HEK293 (cell line): ENCODE measurements at regions not wholly inside any gene's neighbourhood (a gene's known extent, or its start where the extent isn't known, plus 50 kb on each side); places are given as distances from the start of the nearest gene placed in this dataset.

Source experiments
- BCL11A ChIP-seq: fragments of 450-650 bp; formaldehyde crosslinking; IDR thresholded peaks from 2 replicates; pipeline ENCODE4 v1.5.1; 2016; ENCODE audit warnings: low read depth, missing biosample characterization, missing genetic modification characterization
- ELK4 ChIP-seq: IDR thresholded peaks from 2 replicates; pipeline ENCODE4 v1.6.1; 2011; ENCODE audit warnings: mild to moderate bottlenecking, low read depth, low read length, borderline replicate concordance
- GLIS2 ChIP-seq: fragments of 450-650 bp; formaldehyde crosslinking; IDR thresholded peaks from 2 replicates; pipeline ENCODE4 v1.5.1; 2016; ENCODE audit warnings: missing biosample characterization, missing genetic modification characterization
- KLF10 ChIP-seq: fragments of 450-650 bp; IDR thresholded peaks from 2 replicates; pipeline ENCODE4 v1.5.1; 2018; ENCODE audit warnings: missing biosample characterization, mild to moderate bottlenecking, missing genetic modification characterization
- MZF1 ChIP-seq: fragments of 450-650 bp; formaldehyde crosslinking; IDR thresholded peaks from 2 replicates; pipeline ENCODE4 v1.5.1; 2017; ENCODE audit warnings: missing biosample characterization, missing genetic modification characterization, borderline replicate concordance
- OVOL3 ChIP-seq: fragments of 450-650 bp; formaldehyde crosslinking; IDR thresholded peaks from 2 replicates; pipeline ENCODE4 v1.5.1; 2016; ENCODE audit warnings: missing biosample characterization, missing genetic modification characterization
- PBX3 ChIP-seq: sonication (generic); formaldehyde crosslinking; IDR thresholded peaks from 2 replicates; pipeline ENCODE4 v1.8.1; 2022; ENCODE audit warnings: mild to moderate bottlenecking, moderate library complexity, missing genetic modification reagents
- SP7 ChIP-seq: fragments of 450-650 bp; formaldehyde crosslinking; IDR thresholded peaks from 2 replicates; pipeline ENCODE4 v1.5.1; 2016; ENCODE audit warnings: missing biosample characterization, missing genetic modification characterization
- ZBTB21 ChIP-seq: fragments of 450-650 bp; formaldehyde crosslinking; IDR thresholded peaks from 2 replicates; pipeline ENCODE4 v1.5.1; 2017; ENCODE audit warnings: missing biosample characterization, missing genetic modification characterization
- ZNF121 ChIP-seq: fragments of 450-650 bp; formaldehyde crosslinking; IDR thresholded peaks from 2 replicates; pipeline ENCODE4 v1.5.1; 2016; ENCODE audit warnings: missing biosample characterization, missing genetic modification characterization
- ZNF148 ChIP-seq: fragments of 450-650 bp; formaldehyde crosslinking; IDR thresholded peaks from 2 replicates; pipeline ENCODE4 v1.5.0; 2017; ENCODE audit warnings: missing biosample characterization, missing genetic modification characterization, borderline replicate concordance
- ZNF16 ChIP-seq: fragments of 450-650 bp; formaldehyde crosslinking; IDR thresholded peaks from 2 replicates; pipeline ENCODE4 v1.5.1; 2016; ENCODE audit warnings: low read depth, missing biosample characterization, missing genetic modification characterization
- ZNF362 ChIP-seq: fragments of 450-650 bp; formaldehyde crosslinking; IDR thresholded peaks from 2 replicates; pipeline ENCODE4 v1.5.1; 2016; ENCODE audit warnings: missing biosample characterization, missing genetic modification characterization
- ZNF391 ChIP-seq: fragments of 450-650 bp; formaldehyde crosslinking; IDR thresholded peaks from 2 replicates; pipeline ENCODE4 v1.5.1; 2016; ENCODE audit warnings: low read depth, missing biosample characterization, missing genetic modification characterization, borderline replicate concordance
- ZNF416 ChIP-seq: fragments of 450-650 bp; formaldehyde crosslinking; IDR thresholded peaks from 2 replicates; pipeline ENCODE4 v1.5.1; 2016; ENCODE audit warnings: missing biosample characterization, missing genetic modification characterization
- ZNF488 ChIP-seq: fragments of 450-650 bp; formaldehyde crosslinking; IDR thresholded peaks from 2 replicates; pipeline ENCODE4 v1.5.1; 2016; ENCODE audit warnings: missing biosample characterization, missing genetic modification characterization
- ZNF529 ChIP-seq: fragments of 450-650 bp; formaldehyde crosslinking; IDR thresholded peaks from 2 replicates; pipeline ENCODE4 v1.5.1; 2017; ENCODE audit warnings: missing genetic modification characterization, missing biosample characterization; ENCODE audit not compliant: insufficient replicate concordance
- ZNF530 ChIP-seq: fragments of 450-650 bp; formaldehyde crosslinking; IDR thresholded peaks from 2 replicates; pipeline ENCODE4 v1.5.1; 2016; ENCODE audit warnings: low read depth, missing biosample characterization, missing genetic modification characterization
- ZNF549 ChIP-seq: fragments of 450-650 bp; IDR thresholded peaks from 2 replicates; pipeline ENCODE4 v1.5.1; 2018; ENCODE audit warnings: missing biosample characterization, missing genetic modification characterization, mild to moderate bottlenecking, inconsistent platforms, moderate library complexity
- ZNF561 ChIP-seq: fragments of 450-650 bp; IDR thresholded peaks from 2 replicates; pipeline ENCODE4 v1.5.1; 2018; ENCODE audit warnings: missing biosample characterization, missing genetic modification characterization, borderline replicate concordance
- ZNF610 ChIP-seq: fragments of 450-650 bp; formaldehyde crosslinking; IDR thresholded peaks from 2 replicates; pipeline ENCODE4 v1.5.1; 2016; ENCODE audit warnings: missing biosample characterization, missing genetic modification characterization, borderline replicate concordance
- ZNF645 ChIP-seq: fragments of 450-650 bp; formaldehyde crosslinking; IDR thresholded peaks from 2 replicates; pipeline ENCODE4; 2016; ENCODE audit warnings: missing biosample characterization, missing genetic modification characterization
- ZNF692 ChIP-seq: fragments of 450-650 bp; formaldehyde crosslinking; IDR thresholded peaks from 2 replicates; pipeline ENCODE4 v1.5.1; 2016; ENCODE audit warnings: missing biosample characterization, missing genetic modification characterization
- ZNF791 ChIP-seq: fragments of 450-650 bp; formaldehyde crosslinking; IDR thresholded peaks from 2 replicates; pipeline ENCODE4 v1.5.1; 2016; ENCODE audit warnings: missing biosample characterization, missing genetic modification characterization
- ZNF792 ChIP-seq: fragments of 450-650 bp; formaldehyde crosslinking; IDR thresholded peaks from 2 replicates; pipeline ENCODE4 v1.5.1; 2016; ENCODE audit warnings: missing biosample characterization, missing genetic modification characterization
- ZSCAN16 ChIP-seq: fragments of 450-650 bp; formaldehyde crosslinking; IDR thresholded peaks from 2 replicates; pipeline ENCODE4 v1.5.1; 2016; ENCODE audit warnings: missing biosample characterization, missing genetic modification characterization
- TF ChIP-seq, protein P1 (sequence below): fragments of 450-650 bp; formaldehyde crosslinking; IDR thresholded peaks from 2 replicates; pipeline ENCODE4 v1.5.1; 2016; ENCODE audit warnings: missing biosample characterization, missing genetic modification characterization

- TF ChIP-seq ZNF549 (tag by site-specific recombination) (no peak), ZNF362 (tag by site-specific recombination) (no peak), ZNF530 (tag by site-specific recombination) (no peak), ZBTB21 (peak; percentile 24; the same call in 1 of the 2 replicates), MZF1 (tag by site-specific recombination) (no peak), ZNF121 (tag by site-specific recombination) (0 out of 2 replicates have a peak, but pooled peaks have one; percentile 14), ZNF488 (no peak), ZNF16 (tag by site-specific recombination) (no peak), OVOL3 (tag by site-specific recombination) (no peak), ZNF692 (peak; percentile 71; the same call in 1 of the 2 replicates), GLIS2 (peak; percentile 70; the same call in 1 of the 2 replicates), ZNF645 (no peak), SP7 (peak; percentile 94), ZSCAN16 (tag by site-specific recombination) (no peak), ZNF529 (no peak), BCL11A (tag by site-specific recombination) (peak; percentile 76), ZNF391 (tag by site-specific recombination) (no peak; the same call in 1 of the 2 replicates), ZNF561 (peak; percentile 59; the same call in 1 of the 2 replicates), ZNF792 (tag by site-specific recombination) (no peak), ELK4 (no peak), ZNF416 (tag by site-specific recombination) (no peak), PBX3 (CRISPR knock-in tag) (no peak), ZNF791 (tag by site-specific recombination) (no peak), KLF10 (0 out of 2 replicates have a peak, but pooled peaks have one; percentile 46), ZNF148 (tag by site-specific recombination) (no peak), ZNF610 (peak; percentile 53; the same call in 1 of the 2 replicates)
- TF ChIP-seq, protein P1, sequence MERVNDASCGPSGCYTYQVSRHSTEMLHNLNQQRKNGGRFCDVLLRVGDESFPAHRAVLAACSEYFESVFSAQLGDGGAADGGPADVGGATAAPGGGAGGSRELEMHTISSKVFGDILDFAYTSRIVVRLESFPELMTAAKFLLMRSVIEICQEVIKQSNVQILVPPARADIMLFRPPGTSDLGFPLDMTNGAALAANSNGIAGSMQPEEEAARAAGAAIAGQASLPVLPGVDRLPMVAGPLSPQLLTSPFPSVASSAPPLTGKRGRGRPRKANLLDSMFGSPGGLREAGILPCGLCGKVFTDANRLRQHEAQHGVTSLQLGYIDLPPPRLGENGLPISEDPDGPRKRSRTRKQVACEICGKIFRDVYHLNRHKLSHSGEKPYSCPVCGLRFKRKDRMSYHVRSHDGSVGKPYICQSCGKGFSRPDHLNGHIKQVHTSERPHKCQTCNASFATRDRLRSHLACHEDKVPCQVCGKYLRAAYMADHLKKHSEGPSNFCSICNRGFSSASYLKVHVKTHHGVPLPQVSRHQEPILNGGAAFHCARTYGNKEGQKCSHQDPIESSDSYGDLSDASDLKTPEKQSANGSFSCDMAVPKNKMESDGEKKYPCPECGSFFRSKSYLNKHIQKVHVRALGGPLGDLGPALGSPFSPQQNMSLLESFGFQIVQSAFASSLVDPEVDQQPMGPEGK (tag by site-specific recombination): peak; percentile 78
These were observed 271.4 kb downstream of the FOXD2 start (continued) for GRCh38 chr1:47709019-47709871.
